Loucy (cell line): ENCODE measurements at regions not wholly inside any gene's neighbourhood (a gene's known extent, or its start where the extent isn't known, plus 50 kb on each side); places are given as distances from the start of the nearest gene placed in this dataset.

Experiments used
- H2AFZ ChIP-seq: fragments of 200-600 bp; sonication (generic); 2 replicates; pipeline ENCODE4 v1.6.0; 2016; ENCODE audit warnings: antibody characterized with exemption, mild to moderate bottlenecking, low read length, moderate library complexity
- H3F3A ChIP-seq: fragments of 200-600 bp; 2 replicates; pipeline ENCODE4 v1.6.0; 2016; ENCODE audit warnings: antibody characterized with exemption, low read depth, mild to moderate bottlenecking
- H3K27me3 ChIP-seq: fragments of 200-600 bp; sonication (generic); 2 replicates; pipeline ENCODE4 v1.6.1; 2014; ENCODE audit warnings: low read length, mild to moderate bottlenecking; ENCODE audit not compliant: insufficient read depth, poor library complexity, severe bottlenecking
- H3K36me3 ChIP-seq: fragments of 200-600 bp; sonication (generic); 2 replicates; pipeline ENCODE4 v1.6.1; 2016; ENCODE audit warnings: low read length; ENCODE audit not compliant: insufficient read depth
- H3K4me1 ChIP-seq: fragments of 200-600 bp; sonication (generic); 2 replicates; pipeline ENCODE4 v1.5.1; 2014; ENCODE audit warnings: low read length, mild to moderate bottlenecking; ENCODE audit not compliant: insufficient read depth, poor library complexity, severe bottlenecking
- H3K4me2 ChIP-seq: fragments of 200-600 bp; sonication (generic); 2 replicates; pipeline ENCODE4 v1.6.0; 2014; ENCODE audit warnings: antibody characterized with exemption, low read length, low read depth, mild to moderate bottlenecking; ENCODE audit not compliant: poor library complexity, severe bottlenecking
- H3K4me3 ChIP-seq: fragments of 200-600 bp; sonication (generic); 2 replicates; pipeline ENCODE4 v1.5.1; 2014; ENCODE audit warnings: low read length, mild to moderate bottlenecking, mixed read lengths; ENCODE audit not compliant: poor library complexity, severe bottlenecking
- H3K79me2 ChIP-seq: fragments of 200-600 bp; sonication (generic); 2 replicates; pipeline ENCODE4 v1.6.1; 2014; ENCODE audit warnings: low read length; ENCODE audit not compliant: insufficient read depth
- H3K9ac ChIP-seq: fragments of 200-600 bp; sonication (generic); 2 replicates; pipeline ENCODE4 v1.6.0; 2014; ENCODE audit warnings: mild to moderate bottlenecking, low read depth, low read length, moderate library complexity; ENCODE audit not compliant: poor library complexity, severe bottlenecking
- H3K9me2 ChIP-seq: fragments of 200-600 bp; sonication (generic); replicated peaks from 2 replicates; pipeline ENCODE4 v1.6.1; 2016; ENCODE audit warnings: low read depth, low read length, mixed read lengths
- H3K9me3 ChIP-seq: fragments of 200-600 bp; sonication (generic); 2 replicates; pipeline ENCODE4 v1.6.1; 2014; ENCODE audit warnings: mild to moderate bottlenecking, antibody characterized with exemption, low read length, low read depth; ENCODE audit not compliant: insufficient read depth
- H4K20me1 ChIP-seq: fragments of 200-600 bp; sonication (generic); 2 replicates; pipeline ENCODE4 v1.6.0; 2014; ENCODE audit warnings: antibody characterized with exemption, low read length, mild to moderate bottlenecking; ENCODE audit not compliant: insufficient read depth, poor library complexity, severe bottlenecking
- EZH2phosphoT487 ChIP-seq: fragments of 200-600 bp; IDR thresholded peaks from 2 replicates; pipeline ENCODE4 v1.6.1; 2018; ENCODE audit warnings: antibody characterized with exemption, mild to moderate bottlenecking, moderate library complexity, borderline replicate concordance
- TF ChIP-seq, protein P1 (sequence below): fragments of 200-600 bp; sonication (generic); conservative IDR thresholded peaks from 2 replicates; pipeline ENCODE4 v1.5.1; 2014; ENCODE audit warnings: mild to moderate bottlenecking, antibody characterized with exemption, low read length

DNA sequence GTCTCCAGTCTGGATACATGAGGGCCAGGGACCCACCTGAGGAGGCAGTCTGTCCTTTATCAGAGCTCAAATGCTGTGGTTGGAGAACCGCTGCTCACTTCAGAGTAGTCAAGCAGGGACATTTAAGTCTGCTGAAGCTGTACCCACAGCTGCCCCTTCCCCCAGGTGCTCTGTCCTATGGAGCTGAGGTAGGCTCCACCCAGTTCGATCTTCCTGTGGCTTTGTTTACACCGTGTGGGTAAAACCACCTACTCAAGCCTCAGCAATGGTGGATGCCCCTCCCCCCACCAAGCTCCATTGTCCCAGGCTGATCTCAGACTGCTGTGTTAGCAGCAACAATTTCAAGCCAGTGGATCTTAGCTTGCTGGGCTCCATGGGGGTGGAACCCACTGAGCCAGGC lies 731.4 kb upstream of the HS6ST1 start:
- H3K4me1 ChIP-seq, result peaks cover 65% of the 10 kb centered on the region
- H3K79me2 ChIP-seq, result no peaks in the 10 kb centered on the region
- H3K27me3 ChIP-seq, result no peaks in the 10 kb centered on the region
- H3K4me2 ChIP-seq, result peak overlapping the region; percentile 53
- no peaks in the 10 kb centered on the region for H3K36me3 ChIP-seq
- no peaks in the 10 kb centered on the region for H3K9me2 ChIP-seq
- peak overlapping the region; percentile 57 for H3K9ac ChIP-seq
- H3K4me3 ChIP-seq, result peak overlapping the region; percentile 32
- H4K20me1 ChIP-seq, result no peaks in the 10 kb centered on the region
- peaks cover 8% of the 10 kb centered on the region; the same call in 1 of the 2 replicates for H3K9me3 ChIP-seq
- peaks cover 7% of the 10 kb centered on the region; the same call in 1 of the 2 replicates for H3F3A ChIP-seq
- peak overlapping the region; percentile 10; the same call in 1 of the 2 replicates for H2AFZ ChIP-seq
- TF ChIP-seq, protein P1, sequence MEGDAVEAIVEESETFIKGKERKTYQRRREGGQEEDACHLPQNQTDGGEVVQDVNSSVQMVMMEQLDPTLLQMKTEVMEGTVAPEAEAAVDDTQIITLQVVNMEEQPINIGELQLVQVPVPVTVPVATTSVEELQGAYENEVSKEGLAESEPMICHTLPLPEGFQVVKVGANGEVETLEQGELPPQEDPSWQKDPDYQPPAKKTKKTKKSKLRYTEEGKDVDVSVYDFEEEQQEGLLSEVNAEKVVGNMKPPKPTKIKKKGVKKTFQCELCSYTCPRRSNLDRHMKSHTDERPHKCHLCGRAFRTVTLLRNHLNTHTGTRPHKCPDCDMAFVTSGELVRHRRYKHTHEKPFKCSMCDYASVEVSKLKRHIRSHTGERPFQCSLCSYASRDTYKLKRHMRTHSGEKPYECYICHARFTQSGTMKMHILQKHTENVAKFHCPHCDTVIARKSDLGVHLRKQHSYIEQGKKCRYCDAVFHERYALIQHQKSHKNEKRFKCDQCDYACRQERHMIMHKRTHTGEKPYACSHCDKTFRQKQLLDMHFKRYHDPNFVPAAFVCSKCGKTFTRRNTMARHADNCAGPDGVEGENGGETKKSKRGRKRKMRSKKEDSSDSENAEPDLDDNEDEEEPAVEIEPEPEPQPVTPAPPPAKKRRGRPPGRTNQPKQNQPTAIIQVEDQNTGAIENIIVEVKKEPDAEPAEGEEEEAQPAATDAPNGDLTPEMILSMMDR, result no peak
- no peak for TF ChIP-seq EZH2phosphoT487

DNA sequence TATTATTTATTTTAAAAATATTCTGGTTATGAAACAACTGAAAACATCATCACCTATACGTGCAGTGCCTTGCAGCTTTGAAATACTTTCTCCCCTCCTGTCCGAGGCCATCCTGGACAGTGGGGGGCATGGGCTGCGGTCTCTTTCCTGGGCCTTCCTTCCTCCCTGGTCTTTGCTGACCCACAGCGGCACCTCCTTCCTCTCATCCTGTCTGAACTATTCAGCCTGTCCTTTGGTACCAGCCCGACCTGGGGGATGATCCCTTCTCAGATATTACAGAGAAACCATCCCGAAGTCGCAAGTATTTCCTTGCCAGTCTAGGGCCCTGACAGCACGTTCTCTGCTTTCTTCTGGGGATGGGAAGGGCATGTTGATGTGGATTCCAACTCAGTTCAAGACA lies 736.6 kb upstream of the HS6ST1 start:
- TF ChIP-seq, protein P1, result no peak
- TF ChIP-seq EZH2phosphoT487, result no peak
- H3K4me2 ChIP-seq, result peak overlapping the region; percentile 2
- no peaks in the 10 kb centered on the region for H3K9me3 ChIP-seq
- no peaks in the 10 kb centered on the region for H4K20me1 ChIP-seq
- H3K36me3 ChIP-seq, result no peaks in the 10 kb centered on the region
- H3K79me2 ChIP-seq, result no peaks in the 10 kb centered on the region
- no peaks in the 10 kb centered on the region for H3K27me3 ChIP-seq
- no peaks in the 10 kb centered on the region for H3K9me2 ChIP-seq
- H3F3A ChIP-seq, result peaks cover 7% of the 10 kb centered on the region; the same call in 1 of the 2 replicates
- H3K4me3 ChIP-seq, result no peak overlapping the region
- H2AFZ ChIP-seq, result peak overlapping the region; percentile 63
- peak overlapping the region; percentile 43 for H3K9ac ChIP-seq
- H3K4me1 ChIP-seq, result peaks cover 87% of the 10 kb centered on the region

DNA sequence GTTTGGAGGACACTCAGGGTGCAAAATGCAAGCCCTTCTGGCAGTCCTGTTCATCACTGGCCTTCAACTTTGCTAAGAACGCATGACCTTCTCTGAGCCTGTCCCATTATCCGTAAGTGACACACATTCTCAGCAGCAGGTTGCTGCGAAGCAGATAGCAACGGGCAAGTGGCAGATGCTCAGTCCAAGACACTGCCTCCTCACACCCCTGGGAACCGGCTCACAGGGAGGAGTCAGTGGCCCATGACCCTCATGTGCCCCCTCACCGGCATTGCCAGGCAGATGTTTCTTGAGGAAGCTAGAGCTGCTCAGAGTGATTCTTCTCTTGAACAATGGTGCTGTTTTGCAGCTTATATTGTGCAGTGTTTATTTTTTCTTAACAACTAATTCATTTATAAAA lies 737.2 kb upstream of the HS6ST1 start:
- H3K4me3 ChIP-seq, result no peak overlapping the region
- peaks cover 87% of the 10 kb centered on the region for H3K4me1 ChIP-seq
- peak overlapping the region; percentile 43 for H3K9ac ChIP-seq
- H3F3A ChIP-seq, result peaks cover 7% of the 10 kb centered on the region; the same call in 1 of the 2 replicates
- no peaks in the 10 kb centered on the region for H3K27me3 ChIP-seq
- no peaks in the 10 kb centered on the region for H4K20me1 ChIP-seq
- H3K36me3 ChIP-seq, result no peaks in the 10 kb centered on the region
- no peaks in the 10 kb centered on the region for H3K9me3 ChIP-seq
- peak overlapping the region; percentile 2 for H3K4me2 ChIP-seq
- peak overlapping the region; percentile 63 for H2AFZ ChIP-seq
- TF ChIP-seq, protein P1, result no peak
- no peak for TF ChIP-seq EZH2phosphoT487
- H3K79me2 ChIP-seq, result no peaks in the 10 kb centered on the region
- H3K9me2 ChIP-seq, result no peaks in the 10 kb centered on the region
